ENCODE measurements at regions not wholly inside any gene's neighbourhood (a gene's known extent, or its start where the extent isn't known, plus 50 kb on each side); places are given as distances from the start of the nearest gene placed in this dataset.

GRCh38 chr18:51659781-51660180, 462.3 kb upstream of the MEX3C start:
- POLR2A ChIA-PET, result no interaction called here
- H3K4me3 Mint-ChIP-seq, result no peak overlapping the region
- H3K36me3 Mint-ChIP-seq, result no peaks in the 10 kb centered on the region
- H3K27ac Mint-ChIP-seq, result no peak overlapping the region
- H3K4me1 Mint-ChIP-seq, result peaks cover 44% of the 10 kb centered on the region
- DNase-seq (ENCODE audit: low spot score) (no peak), ATAC-seq (no peak)
- no peaks in the 10 kb centered on the region for H3K9me3 Mint-ChIP-seq
- TF ChIP-seq, protein P1, sequence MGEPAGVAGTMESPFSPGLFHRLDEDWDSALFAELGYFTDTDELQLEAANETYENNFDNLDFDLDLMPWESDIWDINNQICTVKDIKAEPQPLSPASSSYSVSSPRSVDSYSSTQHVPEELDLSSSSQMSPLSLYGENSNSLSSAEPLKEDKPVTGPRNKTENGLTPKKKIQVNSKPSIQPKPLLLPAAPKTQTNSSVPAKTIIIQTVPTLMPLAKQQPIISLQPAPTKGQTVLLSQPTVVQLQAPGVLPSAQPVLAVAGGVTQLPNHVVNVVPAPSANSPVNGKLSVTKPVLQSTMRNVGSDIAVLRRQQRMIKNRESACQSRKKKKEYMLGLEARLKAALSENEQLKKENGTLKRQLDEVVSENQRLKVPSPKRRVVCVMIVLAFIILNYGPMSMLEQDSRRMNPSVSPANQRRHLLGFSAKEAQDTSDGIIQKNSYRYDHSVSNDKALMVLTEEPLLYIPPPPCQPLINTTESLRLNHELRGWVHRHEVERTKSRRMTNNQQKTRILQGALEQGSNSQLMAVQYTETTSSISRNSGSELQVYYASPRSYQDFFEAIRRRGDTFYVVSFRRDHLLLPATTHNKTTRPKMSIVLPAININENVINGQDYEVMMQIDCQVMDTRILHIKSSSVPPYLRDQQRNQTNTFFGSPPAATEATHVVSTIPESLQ (CRISPR knock-in tag; IDR thresholded peaks at IDR 0.05), result no peak
- TF ChIP-seq OVOL2 (CRISPR knock-in tag; IDR thresholded peaks at IDR 0.05; ENCODE audit: borderline replicate concordance) (no peak), ZNF232 (CRISPR knock-in tag; IDR thresholded peaks at IDR 0.05) (no peak), ESRRA (CRISPR knock-in tag; IDR thresholded peaks at IDR 0.05; ENCODE audit: borderline replicate concordance) (no peak), CREB1 (CRISPR knock-in tag; IDR thresholded peaks at IDR 0.05) (no peak), ZNF671 (CRISPR knock-in tag; IDR thresholded peaks at IDR 0.05) (no peak), TEAD4 (CRISPR knock-in tag; IDR thresholded peaks at IDR 0.05) (no peak), ZNF416 (CRISPR knock-in tag; IDR thresholded peaks at IDR 0.05) (no peak), ETV6 (CRISPR knock-in tag; IDR thresholded peaks at IDR 0.05) (no peak), NR3C1 (CRISPR knock-in tag; conservative IDR thresholded peaks at IDR 0.05; ENCODE audit: low read depth) (no peak), NFATC4 (CRISPR knock-in tag; IDR thresholded peaks at IDR 0.05) (no peak), ATF2 (CRISPR knock-in tag; IDR thresholded peaks at IDR 0.05; ENCODE audit: borderline replicate concordance, low read depth) (no peak), CREM (CRISPR knock-in tag; IDR thresholded peaks at IDR 0.05) (no peak), ZNF425 (CRISPR knock-in tag; conservative IDR thresholded peaks at IDR 0.05) (no peak), E2F1 (CRISPR knock-in tag; IDR thresholded peaks at IDR 0.05) (no peak)
- TF ChIP-seq, protein P2, sequence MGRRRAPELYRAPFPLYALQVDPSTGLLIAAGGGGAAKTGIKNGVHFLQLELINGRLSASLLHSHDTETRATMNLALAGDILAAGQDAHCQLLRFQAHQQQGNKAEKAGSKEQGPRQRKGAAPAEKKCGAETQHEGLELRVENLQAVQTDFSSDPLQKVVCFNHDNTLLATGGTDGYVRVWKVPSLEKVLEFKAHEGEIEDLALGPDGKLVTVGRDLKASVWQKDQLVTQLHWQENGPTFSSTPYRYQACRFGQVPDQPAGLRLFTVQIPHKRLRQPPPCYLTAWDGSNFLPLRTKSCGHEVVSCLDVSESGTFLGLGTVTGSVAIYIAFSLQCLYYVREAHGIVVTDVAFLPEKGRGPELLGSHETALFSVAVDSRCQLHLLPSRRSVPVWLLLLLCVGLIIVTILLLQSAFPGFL (CRISPR knock-in tag; IDR thresholded peaks at IDR 0.05; ENCODE audit: borderline replicate concordance), result no peak
- TF ChIP-seq, protein P3, sequence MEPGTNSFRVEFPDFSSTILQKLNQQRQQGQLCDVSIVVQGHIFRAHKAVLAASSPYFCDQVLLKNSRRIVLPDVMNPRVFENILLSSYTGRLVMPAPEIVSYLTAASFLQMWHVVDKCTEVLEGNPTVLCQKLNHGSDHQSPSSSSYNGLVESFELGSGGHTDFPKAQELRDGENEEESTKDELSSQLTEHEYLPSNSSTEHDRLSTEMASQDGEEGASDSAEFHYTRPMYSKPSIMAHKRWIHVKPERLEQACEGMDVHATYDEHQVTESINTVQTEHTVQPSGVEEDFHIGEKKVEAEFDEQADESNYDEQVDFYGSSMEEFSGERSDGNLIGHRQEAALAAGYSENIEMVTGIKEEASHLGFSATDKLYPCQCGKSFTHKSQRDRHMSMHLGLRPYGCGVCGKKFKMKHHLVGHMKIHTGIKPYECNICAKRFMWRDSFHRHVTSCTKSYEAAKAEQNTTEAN (CRISPR knock-in tag; IDR thresholded peaks at IDR 0.05), result no peak
- TF ChIP-seq, protein P4, sequence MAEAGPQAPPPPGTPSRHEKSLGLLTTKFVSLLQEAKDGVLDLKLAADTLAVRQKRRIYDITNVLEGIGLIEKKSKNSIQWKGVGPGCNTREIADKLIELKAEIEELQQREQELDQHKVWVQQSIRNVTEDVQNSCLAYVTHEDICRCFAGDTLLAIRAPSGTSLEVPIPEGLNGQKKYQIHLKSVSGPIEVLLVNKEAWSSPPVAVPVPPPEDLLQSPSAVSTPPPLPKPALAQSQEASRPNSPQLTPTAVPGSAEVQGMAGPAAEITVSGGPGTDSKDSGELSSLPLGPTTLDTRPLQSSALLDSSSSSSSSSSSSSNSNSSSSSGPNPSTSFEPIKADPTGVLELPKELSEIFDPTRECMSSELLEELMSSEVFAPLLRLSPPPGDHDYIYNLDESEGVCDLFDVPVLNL (CRISPR knock-in tag; IDR thresholded peaks at IDR 0.05; ENCODE audit: borderline replicate concordance, low read depth), result no peak
- CTCF ChIA-PET, result no interaction called here
- no peaks in the 10 kb centered on the region; the same call in 1 of the 2 replicates for H3K27me3 Mint-ChIP-seq (ENCODE audit: low read depth)
